Activated naive CD4-positive, alpha-beta T cell treated with anti-CD3 and anti-CD28 coated beads, Interleukin-2, amount 10 ng/mL, durations not matched to agents 7 days and 5 days (primary cell): ENCODE measurements at regions not wholly inside any gene's neighbourhood (a gene's known extent, or its start where the extent isn't known, plus 50 kb on each side); places are given as distances from the start of the nearest gene placed in this dataset.

Experiments
- CTCF ChIA-PET: fragments of 350-600 bp; sonication (Branson Sonifier 250); formaldehyde crosslinking; loops from one replicate; lab custom pipeline; 2021; ENCODE audit warnings: antibody characterized with exemption; lab: Charles Lee
- DNase-seq: peaks from one replicate; pipeline ENCODE4 v3.0.0-alpha.2; 2020
- H3K27ac Mint-ChIP-seq: one replicate; pipeline ENCODE4 v1.8.0; 2021; ENCODE audit warnings: mild to moderate bottlenecking, moderate library complexity, mixed read lengths
- H3K27me3 Mint-ChIP-seq: one replicate; pipeline ENCODE4 v1.8.0; 2021; ENCODE audit warnings: mild to moderate bottlenecking, mixed read lengths
- H3K36me3 Mint-ChIP-seq: one replicate; pipeline ENCODE4 v1.8.0; 2021; ENCODE audit warnings: mixed read lengths
- H3K4me1 Mint-ChIP-seq: one replicate; pipeline ENCODE4 v1.8.0; 2021; ENCODE audit warnings: mixed read lengths
- H3K4me3 Mint-ChIP-seq: one replicate; pipeline ENCODE4 v1.8.0; 2021; ENCODE audit warnings: mild to moderate bottlenecking, moderate library complexity, mixed read lengths
- H3K9me3 Mint-ChIP-seq: one replicate; pipeline ENCODE4 v1.8.0; 2021; ENCODE audit warnings: mixed read lengths

- Mint-ChIP-seq H3K9me3 (no peaks in the 10 kb centered on the region), H3K36me3 (no peaks in the 10 kb centered on the region), H3K27ac (no peak overlapping the region), H3K27me3 (peaks cover 13% of the 10 kb centered on the region), H3K4me1 (peaks cover 11% of the 10 kb centered on the region), H3K4me3 (no peak overlapping the region)
- CTCF ChIA-PET: no interaction called here
- DNase-seq: no peak
Observed at GRCh38 chr7:12107381-12107780, 103.7 kb upstream of the TMEM106B start.

- peaks cover 18% of the 10 kb centered on the region for H3K27me3 Mint-ChIP-seq
- CTCF ChIA-PET: no interaction called here
Observed at GRCh38 chr7:12107841-12108254, 103.2 kb upstream of the TMEM106B start.

GRCh38 chr7:12110425-12110824, 100.7 kb upstream of the TMEM106B start:
- Mint-ChIP-seq H3K27ac (no peak overlapping the region), H3K27me3 (peaks cover 20% of the 10 kb centered on the region)
- CTCF ChIA-PET: no interaction called here

More at GRCh38 chr7:12107841-12108254, 103.2 kb upstream of the TMEM106B start:
- Mint-ChIP-seq H3K9me3 (no peaks in the 10 kb centered on the region), H3K4me1 (peaks cover 11% of the 10 kb centered on the region), H3K36me3 (no peaks in the 10 kb centered on the region), H3K4me3 (no peak overlapping the region), H3K27ac (no peak overlapping the region)
- no peak for DNase-seq

GRCh38 chr7:12111422-12112405, 99.4 kb upstream of the TMEM106B start:
- peak overlapping the region; percentile 57 for H3K4me3 Mint-ChIP-seq
- H3K36me3 Mint-ChIP-seq: no peaks in the 10 kb centered on the region
- H3K27ac Mint-ChIP-seq: no peak overlapping the region
- peaks cover 20% of the 10 kb centered on the region for H3K27me3 Mint-ChIP-seq
- peaks cover 11% of the 10 kb centered on the region for H3K4me1 Mint-ChIP-seq
- peak; percentile 32 for DNase-seq
- no peaks in the 10 kb centered on the region for H3K9me3 Mint-ChIP-seq
- CTCF ChIA-PET: interaction anchor here (0.6 to 1.2 kb wide), 2 partner anchors 99 to 121 kb away, joined by 3 read pairs; partner anchors contain the start of gene TMEM106B

More at GRCh38 chr7:12110425-12110824, 100.7 kb upstream of the TMEM106B start:
- H3K4me1 Mint-ChIP-seq: peaks cover 11% of the 10 kb centered on the region
- no peaks in the 10 kb centered on the region for H3K9me3 Mint-ChIP-seq
- no peak for DNase-seq
- no peaks in the 10 kb centered on the region for H3K36me3 Mint-ChIP-seq
- H3K4me3 Mint-ChIP-seq: no peak overlapping the region

GRCh38 chr7:12117170-12117569, 93.9 kb upstream of the TMEM106B start:
- no peak for DNase-seq
- H3K4me3 Mint-ChIP-seq: no peak overlapping the region
- H3K4me1 Mint-ChIP-seq: peaks cover 1% of the 10 kb centered on the region
- CTCF ChIA-PET: no interaction called here
- no peaks in the 10 kb centered on the region for H3K36me3 Mint-ChIP-seq
- H3K9me3 Mint-ChIP-seq: no peaks in the 10 kb centered on the region
- no peak overlapping the region for H3K27ac Mint-ChIP-seq
- H3K27me3 Mint-ChIP-seq: peaks cover 9% of the 10 kb centered on the region

GRCh38 chr7:12119620-12120303, 91.3 kb upstream of the TMEM106B start:
- CTCF ChIA-PET: no interaction called here
- no peaks in the 10 kb centered on the region for H3K9me3 Mint-ChIP-seq
- no peak for DNase-seq
- no peaks in the 10 kb centered on the region for H3K27me3 Mint-ChIP-seq
- H3K36me3 Mint-ChIP-seq: no peaks in the 10 kb centered on the region
- H3K4me1 Mint-ChIP-seq: no peaks in the 10 kb centered on the region
- no peak overlapping the region for H3K27ac Mint-ChIP-seq
- no peak overlapping the region for H3K4me3 Mint-ChIP-seq

GRCh38 chr7:12120632-12121031, 90.5 kb upstream of the TMEM106B start:
- no peak overlapping the region for H3K27ac Mint-ChIP-seq
- H3K27me3 Mint-ChIP-seq: no peaks in the 10 kb centered on the region
- H3K4me1 Mint-ChIP-seq: no peaks in the 10 kb centered on the region
- H3K4me3 Mint-ChIP-seq: no peak overlapping the region
- H3K36me3 Mint-ChIP-seq: no peaks in the 10 kb centered on the region
- CTCF ChIA-PET: no interaction called here
- no peaks in the 10 kb centered on the region for H3K9me3 Mint-ChIP-seq
- no peak for DNase-seq

- H3K27me3 Mint-ChIP-seq: no peaks in the 10 kb centered on the region
- no peaks in the 10 kb centered on the region for H3K36me3 Mint-ChIP-seq
- no peaks in the 10 kb centered on the region for H3K4me1 Mint-ChIP-seq
- H3K9me3 Mint-ChIP-seq: no peaks in the 10 kb centered on the region
- CTCF ChIA-PET: no interaction called here
- no peak for DNase-seq
- H3K4me3 Mint-ChIP-seq: no peak overlapping the region
- no peak overlapping the region for H3K27ac Mint-ChIP-seq
Observed at GRCh38 chr7:12123172-12123571, 87.9 kb upstream of the TMEM106B start.

GRCh38 chr7:12124028-12124427, 87.1 kb upstream of the TMEM106B start:
- Mint-ChIP-seq H3K36me3 (no peaks in the 10 kb centered on the region), H3K4me3 (no peak overlapping the region), H3K27me3 (no peaks in the 10 kb centered on the region), H3K9me3 (no peaks in the 10 kb centered on the region), H3K4me1 (no peaks in the 10 kb centered on the region), H3K27ac (no peak overlapping the region)
- CTCF ChIA-PET: no interaction called here
- no peak for DNase-seq

- H3K36me3 Mint-ChIP-seq: peaks cover 1% of the 10 kb centered on the region
- H3K9me3 Mint-ChIP-seq: peaks cover 4% of the 10 kb centered on the region
- no peak for DNase-seq
- no peaks in the 10 kb centered on the region for H3K27me3 Mint-ChIP-seq
- no peak overlapping the region for H3K4me3 Mint-ChIP-seq
- CTCF ChIA-PET: no interaction called here
- no peak overlapping the region for H3K27ac Mint-ChIP-seq
- peaks cover 11% of the 10 kb centered on the region for H3K4me1 Mint-ChIP-seq
Observed at GRCh38 chr7:12127455-12127854, 83.6 kb upstream of the TMEM106B start.

- Mint-ChIP-seq H3K9me3 (peaks cover 6% of the 10 kb centered on the region), H3K27me3 (no peaks in the 10 kb centered on the region), H3K4me1 (peaks cover 11% of the 10 kb centered on the region), H3K27ac (no peak overlapping the region), H3K4me3 (no peak overlapping the region), H3K36me3 (peaks cover 1% of the 10 kb centered on the region)
- CTCF ChIA-PET: no interaction called here
- no peak for DNase-seq
Observed at GRCh38 chr7:12130609-12131008, 80.5 kb upstream of the TMEM106B start.

GRCh38 chr7:12131122-12131521, 80.0 kb upstream of the TMEM106B start:
- H3K27ac Mint-ChIP-seq: no peak overlapping the region
- peaks cover 11% of the 10 kb centered on the region for H3K4me1 Mint-ChIP-seq
- no peaks in the 10 kb centered on the region for H3K27me3 Mint-ChIP-seq
- peaks cover 6% of the 10 kb centered on the region for H3K9me3 Mint-ChIP-seq
- CTCF ChIA-PET: no interaction called here
- DNase-seq: no peak
- H3K4me3 Mint-ChIP-seq: no peak overlapping the region
- H3K36me3 Mint-ChIP-seq: peaks cover 1% of the 10 kb centered on the region

- CTCF ChIA-PET: no interaction called here
- no peak overlapping the region for H3K4me3 Mint-ChIP-seq
Observed at GRCh38 chr7:12133865-12134264, 77.2 kb upstream of the TMEM106B start.

GRCh38 chr7:12136523-12136922, 74.6 kb upstream of the TMEM106B start:
- Mint-ChIP-seq H3K27ac (no peak overlapping the region), H3K4me1 (peaks cover 2% of the 10 kb centered on the region), H3K36me3 (peaks cover 1% of the 10 kb centered on the region), H3K27me3 (no peaks in the 10 kb centered on the region), H3K9me3 (peaks cover 6% of the 10 kb centered on the region), H3K4me3 (no peak overlapping the region)
- CTCF ChIA-PET: no interaction called here
- DNase-seq: no peak

More at GRCh38 chr7:12133865-12134264, 77.2 kb upstream of the TMEM106B start:
- Mint-ChIP-seq H3K36me3 (peaks cover 1% of the 10 kb centered on the region), H3K9me3 (peaks cover 6% of the 10 kb centered on the region), H3K4me1 (peaks cover 11% of the 10 kb centered on the region), H3K27me3 (no peaks in the 10 kb centered on the region), H3K27ac (no peak overlapping the region)
- DNase-seq: no peak
